Inflammatory macrophage treated with lipopolysaccharide for 1 hour (primary cell): ENCODE measurements at regions not wholly inside any gene's neighbourhood (a gene's known extent, or its start where the extent isn't known, plus 50 kb on each side); places are given as distances from the start of the nearest gene placed in this dataset.
"Not testable (repeated sequence)": the region's sequence is repeated elsewhere in the genome, so short reads cannot be mapped to it uniquely, and the experiment has no call there.

Experiments
- DNase-seq, 2 donors: peaks; one replicate each; pipeline ENCODE4 v3.0.0-alpha.2; 2020 to 2022

DNA sequence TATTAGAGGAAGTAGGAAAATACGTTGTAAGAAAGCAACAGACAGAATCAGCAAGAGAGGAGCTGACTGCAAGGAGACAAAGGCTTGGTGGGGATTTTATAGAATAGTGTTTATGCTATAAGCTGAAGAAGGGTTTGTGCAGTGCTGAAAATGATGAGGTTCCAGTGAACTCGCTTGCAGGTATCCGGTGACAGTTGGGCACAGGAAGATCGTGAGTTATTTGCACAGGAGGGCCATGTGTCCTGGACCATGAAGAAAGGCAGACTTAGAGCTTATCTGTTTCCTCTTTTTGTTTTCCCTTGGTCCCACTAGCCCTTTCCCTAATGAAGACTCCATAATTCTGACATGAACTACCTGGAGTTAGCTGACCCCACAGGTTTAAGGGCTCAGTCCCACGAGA is 61.4 kb downstream of the NXNL2 start:
- DNase-seq, result no peak

DNA sequence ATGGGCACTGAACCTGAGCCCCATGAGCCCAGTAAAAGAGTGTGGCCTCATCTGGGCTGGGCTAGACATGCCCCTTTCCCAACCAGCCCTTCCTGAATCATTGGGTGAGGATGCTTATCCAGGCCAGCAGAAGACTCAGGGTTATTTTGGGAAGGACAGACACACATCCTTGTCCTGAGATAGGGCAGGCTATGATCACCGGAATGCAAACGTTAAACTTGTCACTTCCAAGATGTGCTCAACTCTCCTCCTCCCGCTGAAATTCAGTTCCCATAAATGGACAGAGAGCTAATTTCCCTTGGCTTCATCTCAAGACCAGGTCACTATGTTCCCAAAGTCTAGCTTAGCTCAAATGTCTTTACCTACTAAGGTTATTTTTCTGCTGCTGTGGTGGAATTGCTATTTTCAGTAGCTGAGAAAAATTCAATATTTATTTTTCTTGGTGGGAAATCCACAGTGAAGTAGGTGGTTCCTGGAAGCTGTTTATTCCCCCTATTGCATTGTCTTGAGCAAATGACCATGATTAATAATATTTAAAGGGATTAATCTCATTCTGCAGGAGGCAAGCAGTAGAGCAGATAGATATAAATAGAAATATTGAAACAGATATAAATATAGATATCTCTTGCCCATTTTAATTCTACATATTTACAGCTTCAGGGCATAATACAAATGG is 70.0 kb downstream of the NXNL2 start:
- DNase-seq, result no peak

DNA sequence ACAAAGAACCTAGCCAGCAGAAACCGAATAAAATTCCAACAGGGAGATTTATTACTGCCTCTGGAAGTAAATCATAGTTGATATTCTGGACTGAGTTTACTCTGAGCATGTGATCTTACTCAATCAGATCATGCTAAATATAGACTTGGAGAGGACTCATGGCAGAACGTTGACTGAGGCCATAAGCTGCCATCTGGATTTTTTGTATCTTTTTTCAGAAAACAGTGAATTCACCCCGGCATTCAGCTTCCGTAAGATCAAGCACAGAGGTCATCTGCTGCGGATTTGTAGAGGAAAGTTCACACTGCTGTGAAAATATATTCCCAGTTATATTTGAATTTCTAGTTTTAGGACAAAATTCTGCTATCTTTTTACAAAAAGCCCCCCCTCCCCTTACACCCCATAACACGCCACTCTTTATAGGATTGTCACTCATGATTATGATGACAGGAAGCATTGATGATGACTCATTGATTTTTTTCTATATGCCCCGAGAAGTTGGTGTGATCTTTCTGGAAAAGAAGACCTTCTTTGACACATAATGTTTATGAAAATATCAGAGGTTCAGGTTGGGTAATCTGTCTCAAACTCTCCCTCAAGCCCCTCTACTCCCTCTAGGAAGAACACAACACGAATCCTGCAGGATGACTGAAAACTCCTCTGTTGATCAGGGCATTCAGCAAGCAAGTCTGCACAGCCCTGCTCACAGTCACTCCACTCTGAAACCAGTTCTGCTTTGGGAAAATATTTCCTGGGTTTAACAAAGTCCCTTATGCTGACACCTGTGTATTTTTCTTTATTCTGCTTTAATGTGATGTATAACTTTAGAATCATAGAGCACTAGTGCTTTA is 70.8 kb downstream of the NXNL2 start:
- DNase-seq, result no peak

DNA sequence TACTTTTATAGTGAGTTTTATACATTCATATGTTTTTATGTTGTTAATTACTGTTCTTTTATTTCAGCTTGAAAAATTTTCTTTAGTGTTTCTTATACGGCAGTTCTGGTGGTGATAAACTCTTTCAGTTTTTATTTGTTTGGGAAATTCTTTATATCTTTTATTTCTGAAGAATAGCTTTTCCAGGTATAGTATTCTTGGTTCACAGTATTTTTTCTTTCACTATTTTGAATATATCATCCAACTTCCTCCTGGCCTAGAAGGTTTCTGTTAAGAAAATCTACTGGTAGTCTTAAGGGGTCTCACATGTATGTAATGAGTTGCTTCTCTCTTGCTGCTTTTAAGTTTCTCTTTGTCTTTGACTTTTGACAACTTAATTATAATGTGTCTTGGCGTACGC is 79.4 kb downstream of the NXNL2 start:
- DNase-seq, result no peak

DNA sequence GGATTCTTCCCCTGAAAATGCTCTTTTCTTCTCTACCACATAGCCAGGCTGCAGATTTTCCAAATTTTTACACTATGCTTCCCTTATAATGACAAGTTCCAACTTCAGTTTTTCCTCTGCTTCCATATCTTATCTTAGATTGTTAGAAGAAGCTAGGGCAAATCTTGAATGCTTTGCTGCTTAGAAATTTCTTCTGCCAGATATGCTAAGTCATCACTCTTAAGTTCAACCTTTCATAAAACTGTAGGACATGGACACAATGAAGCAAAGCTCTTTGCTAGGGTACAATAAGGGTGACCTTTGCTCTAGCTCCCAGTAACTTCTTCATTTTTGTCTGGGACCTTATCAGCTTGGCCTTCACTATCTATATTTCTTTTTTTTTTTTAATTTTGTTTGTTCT is 88.7 kb downstream of the NXNL2 start:
- no peak for DNase-seq

DNA sequence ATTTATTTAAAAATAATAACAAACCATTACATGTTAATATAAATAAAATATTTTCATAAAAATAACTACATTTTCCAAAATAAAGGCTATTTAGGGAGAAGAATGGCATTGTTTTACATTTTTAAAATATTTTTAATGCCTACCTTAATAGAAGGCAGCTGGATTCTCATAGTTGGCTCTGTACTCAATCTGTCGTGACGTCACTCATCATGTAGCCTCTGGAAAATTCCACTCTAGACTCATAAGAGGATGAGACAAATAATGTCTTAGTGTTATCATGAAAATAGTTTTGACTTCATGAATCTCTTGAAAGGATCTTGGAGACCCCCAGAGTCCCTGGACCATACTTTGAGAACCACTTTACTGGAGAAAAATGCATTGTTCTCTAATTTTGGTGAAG is 93.1 kb downstream of the NXNL2 start:
- DNase-seq, result no peak

DNA sequence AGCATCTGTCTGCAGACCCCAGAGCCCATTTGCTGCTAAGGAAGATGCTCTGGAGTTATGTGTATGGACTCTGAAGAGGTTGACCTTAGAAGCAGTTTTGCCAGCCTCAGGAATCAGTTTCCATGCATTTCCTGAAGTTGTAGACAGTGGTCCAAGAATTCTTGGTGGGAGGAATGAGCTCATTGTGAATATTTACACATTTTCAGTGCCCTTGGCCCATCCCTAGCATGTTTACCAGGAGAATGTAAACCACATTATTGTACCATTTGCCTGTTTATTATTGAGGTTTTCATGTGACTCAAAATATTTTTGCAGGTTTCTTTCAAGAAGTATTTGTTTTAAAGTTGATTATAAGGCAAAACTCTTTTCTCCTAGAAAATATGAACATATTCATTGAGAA is 93.8 kb downstream of the NXNL2 start:
- no peak for DNase-seq

DNA sequence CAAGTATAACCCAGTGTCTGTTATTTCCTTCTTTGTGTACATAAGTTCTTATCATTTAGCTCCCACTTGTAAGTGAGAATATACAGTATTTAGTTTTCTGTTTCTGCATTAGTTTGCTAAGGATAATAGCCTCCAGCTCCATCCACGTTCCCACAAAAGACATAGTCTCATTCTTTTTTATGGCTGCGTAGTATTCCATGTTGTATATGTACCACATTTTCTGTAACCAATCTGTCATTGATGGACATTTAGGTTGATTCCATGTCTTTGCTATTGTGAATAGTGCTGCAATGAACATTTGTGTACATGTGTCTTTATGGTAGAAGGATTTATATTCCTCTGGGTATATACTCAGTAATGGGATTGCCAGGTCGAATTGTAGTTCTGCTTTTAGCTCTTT is 95.6 kb downstream of the NXNL2 start:
- DNase-seq, result not testable (repeated sequence)

DNA sequence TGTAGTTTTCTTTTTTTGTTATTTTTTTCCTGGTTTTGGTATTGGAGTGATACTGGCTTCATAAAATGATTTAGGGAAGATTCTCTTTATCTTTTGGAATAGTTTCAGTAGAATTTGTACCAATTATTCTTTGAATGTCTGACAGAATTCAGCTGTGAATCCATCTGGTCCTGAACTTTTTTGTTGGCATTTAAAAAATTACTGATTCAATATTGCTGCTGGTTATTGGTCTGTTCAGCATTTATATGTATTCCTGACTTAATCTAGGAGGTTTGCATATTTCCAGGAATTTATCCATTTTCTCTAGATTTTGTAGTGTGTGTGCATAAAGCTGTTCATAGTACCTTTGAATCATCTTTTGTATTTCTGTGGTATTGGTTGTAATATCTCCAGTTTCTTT is 100.2 kb downstream of the NXNL2 start:
- no peak for DNase-seq

DNA sequence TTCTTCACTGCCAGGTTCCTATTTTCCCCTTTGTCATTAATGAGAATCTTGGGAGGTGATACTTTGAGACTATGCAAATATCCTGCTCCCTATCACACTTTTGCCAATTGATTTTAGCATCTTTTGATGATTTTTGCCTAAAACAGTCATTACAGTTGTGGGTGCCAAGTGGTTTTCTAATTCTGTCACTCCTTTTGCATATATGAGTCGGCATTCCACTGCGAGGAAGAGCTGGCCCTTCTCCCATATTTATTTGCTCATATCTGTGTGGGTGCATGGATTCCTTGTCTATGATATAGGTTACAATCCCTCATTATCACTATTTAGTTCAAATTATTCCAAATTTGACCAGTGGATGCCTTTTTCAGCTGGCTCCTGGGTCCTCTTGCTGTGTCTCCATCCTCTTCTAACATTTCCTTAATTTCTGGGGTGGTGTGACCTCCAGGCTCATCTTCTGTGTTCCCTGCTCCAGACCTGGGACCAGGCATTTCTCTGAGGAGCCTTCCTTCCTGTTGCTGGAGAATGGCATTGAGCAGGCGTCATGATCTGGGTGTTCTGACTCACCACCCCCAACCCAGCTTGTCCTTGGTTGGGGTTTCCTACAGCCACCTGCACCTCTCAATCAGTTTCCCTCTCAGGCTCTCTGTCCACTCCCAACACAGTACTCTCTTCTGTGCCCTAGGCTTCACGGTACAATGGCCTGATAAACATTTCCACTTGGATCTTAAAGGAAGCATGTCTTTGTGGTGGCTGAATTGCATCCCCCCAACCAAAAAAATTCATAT is 106.7 kb downstream of the NXNL2 start:
- DNase-seq, result no peak

DNA sequence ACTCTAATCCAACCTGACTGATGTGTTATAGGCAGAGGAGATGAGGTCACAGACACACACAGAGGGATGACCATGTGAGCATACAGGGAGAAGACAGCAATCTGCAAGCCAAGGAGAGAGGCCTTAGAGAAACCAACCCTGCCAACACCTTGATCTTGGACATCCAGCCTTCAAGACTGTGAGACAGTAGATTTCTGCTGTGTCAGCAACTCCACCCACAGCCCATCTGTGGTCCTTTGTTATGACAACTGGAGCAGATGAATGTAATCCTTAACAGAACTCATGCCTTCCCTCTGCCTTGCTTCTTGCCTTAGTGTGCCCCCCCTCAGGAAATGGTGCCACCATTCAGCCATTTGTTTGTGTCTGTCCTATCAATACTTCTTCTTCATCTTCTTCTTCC is 107.4 kb downstream of the NXNL2 start:
- DNase-seq, result no peak

DNA sequence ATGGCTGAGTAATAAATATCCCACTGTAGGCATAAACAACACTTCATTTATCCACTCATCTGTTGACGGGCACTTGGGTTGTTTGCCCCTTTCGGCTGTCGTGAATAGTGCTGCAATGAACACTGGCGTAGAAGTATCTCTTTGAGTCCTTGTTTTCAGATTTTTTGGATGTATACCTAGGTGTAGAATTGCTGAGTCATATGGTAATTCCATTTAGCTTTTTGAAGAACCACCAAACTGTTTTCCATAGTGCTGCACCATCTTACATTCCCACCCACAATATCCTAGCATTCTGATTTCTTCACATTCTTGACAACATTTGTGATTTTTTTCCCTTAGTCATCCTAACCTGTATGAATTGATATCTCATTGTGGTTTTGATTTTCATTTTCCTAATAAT is 109.0 kb downstream of the NXNL2 start:
- DNase-seq, result no peak

DNA sequence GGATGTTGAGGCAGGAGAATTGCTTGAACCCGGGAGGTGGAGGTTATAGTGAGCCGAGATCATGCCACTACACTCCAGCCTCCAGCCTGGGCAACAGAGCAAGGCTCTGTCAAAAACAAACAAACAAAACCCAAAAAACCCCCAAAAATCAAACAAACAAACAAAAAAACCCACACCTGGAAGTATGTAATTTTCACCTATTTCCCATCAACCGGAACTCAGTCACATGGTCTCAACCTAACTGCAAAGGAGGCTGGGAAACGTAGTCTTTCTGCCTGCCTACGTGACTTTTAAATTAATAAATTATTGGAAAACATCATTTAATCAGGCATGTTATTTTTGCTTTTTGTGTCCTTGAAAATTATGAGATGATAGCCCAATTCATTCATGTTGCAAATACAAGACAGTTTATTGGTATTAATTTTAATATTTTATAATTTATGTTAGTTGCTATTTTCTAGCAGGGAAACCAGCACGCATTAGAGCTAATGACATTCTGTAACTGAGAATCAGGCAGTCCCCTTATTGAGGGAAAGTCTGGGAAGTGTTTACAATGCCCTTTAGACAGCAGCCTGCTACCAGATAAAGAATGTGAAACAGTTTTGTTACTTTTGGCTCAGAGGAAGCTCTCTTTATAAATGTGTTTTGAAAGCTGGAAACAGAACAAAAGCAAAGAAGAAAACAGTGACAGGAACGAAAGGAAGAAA is 110.3 kb downstream of the NXNL2 start:
- no peak for DNase-seq

DNA sequence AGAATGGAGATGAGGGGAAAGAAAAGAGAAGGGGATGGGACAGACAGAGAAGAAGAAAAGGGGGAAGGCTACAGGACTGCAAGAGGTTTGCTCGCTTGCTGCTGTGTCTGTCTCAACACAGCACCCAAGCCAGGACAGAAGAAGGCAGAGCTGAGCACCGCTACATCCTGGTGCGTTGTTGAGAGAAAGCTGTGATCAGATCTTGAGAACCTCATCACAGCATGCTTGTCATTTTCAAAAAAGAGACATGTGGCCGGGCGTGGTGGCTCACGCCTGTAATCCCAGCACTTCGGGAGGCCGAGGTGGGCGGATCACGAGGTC is 110.9 kb downstream of the NXNL2 start:
- DNase-seq, result no peak

DNA sequence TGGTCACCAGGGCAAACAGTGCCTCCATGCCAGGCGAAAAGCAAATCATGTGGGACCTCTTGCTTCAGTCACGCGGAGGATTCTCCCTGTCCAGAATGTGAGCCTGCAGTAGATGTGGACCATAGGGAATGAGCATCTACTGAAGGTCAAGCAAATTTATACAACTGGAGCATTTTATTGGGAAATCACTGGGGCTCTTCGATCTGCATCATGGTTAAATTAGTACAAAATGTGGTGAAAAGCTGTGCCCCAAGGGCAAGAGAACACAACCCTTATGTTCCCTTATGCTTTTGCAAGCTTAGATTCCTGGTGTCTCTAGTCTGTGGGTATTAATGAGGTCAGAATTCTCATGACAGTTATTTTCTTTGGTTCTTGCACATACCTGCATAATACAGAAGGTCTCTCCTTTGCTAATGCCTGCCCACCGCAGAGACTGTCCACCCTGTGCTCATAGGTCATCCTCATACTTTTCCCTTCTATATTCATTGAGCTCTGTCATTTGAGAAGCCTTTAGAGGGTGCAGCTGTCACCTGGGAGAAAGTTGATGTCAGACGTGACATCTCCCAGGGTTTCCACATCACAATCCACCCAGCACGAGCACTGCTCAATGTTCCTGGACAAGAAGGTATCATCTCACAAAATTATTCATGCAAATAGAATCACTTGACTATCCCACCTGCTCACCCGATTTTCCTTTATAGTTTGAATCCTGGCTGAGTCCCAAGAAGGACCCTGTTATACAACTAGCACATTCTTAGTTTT is 111.7 kb downstream of the NXNL2 start:
- no peak for DNase-seq

DNA sequence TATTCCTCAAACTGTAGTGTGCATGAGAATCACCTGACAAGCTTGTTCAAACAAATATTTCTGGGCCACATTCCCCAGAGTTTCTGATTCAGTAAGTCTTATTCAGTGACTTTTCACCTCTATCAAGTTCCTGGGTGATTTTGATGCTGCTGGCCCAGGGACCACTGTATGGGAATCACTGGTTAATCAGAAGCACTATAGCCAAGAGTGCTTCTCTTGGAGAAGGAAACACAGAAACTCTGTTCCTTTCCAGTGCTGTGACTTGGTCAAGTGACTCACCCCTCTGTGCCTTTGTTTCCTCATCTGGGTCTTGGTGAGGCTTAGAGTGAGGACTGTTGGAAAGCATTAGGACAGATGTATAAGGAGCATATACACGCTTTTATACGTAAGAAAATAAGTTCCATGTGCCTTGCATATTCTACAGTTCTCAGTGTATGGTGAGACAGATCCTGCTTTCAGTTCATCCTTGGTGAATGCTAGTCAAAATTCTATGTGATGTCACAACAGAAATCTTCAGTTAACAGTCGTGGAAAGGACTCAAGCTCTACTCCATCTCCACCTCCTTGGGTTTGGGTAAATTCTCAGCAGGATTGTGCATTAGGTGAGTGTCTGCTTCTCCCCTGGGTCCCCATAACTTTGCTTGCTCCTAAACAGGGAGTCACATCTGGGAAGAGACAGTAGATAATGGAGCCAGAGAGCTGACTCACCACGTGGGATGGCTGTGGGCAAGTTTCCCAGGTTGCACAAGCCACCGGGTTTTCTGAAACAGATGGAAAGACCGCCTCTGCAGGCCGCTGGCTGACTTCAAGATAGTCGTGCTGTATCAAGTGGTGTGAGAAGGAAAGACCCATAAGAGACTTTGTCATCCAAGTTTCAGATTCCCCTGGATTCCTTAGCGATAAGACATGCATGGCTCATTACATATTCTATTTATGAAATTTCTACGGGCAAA is 117.0 kb downstream of the NXNL2 start:
- DNase-seq, result peak; percentile 63 to 78

DNA sequence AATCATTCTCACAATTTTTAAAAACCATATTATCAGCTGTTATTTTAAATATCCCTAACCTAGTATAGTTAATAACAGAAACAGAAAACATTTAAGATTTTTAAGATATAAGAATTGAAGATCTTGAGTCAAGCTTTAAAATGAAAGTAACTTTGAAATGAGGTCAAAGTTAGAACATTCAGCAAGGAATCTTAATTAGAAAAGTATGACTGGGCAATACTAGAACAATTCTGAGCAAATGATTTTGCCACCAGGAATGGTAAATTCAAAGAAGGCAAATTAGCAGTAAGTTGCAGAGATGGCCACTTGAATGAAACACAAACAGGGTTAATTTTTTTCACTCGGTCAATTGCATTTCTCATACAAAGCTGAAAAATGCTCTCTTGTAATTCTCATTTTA is 117.9 kb downstream of the NXNL2 start:
- DNase-seq, result no peak

DNA sequence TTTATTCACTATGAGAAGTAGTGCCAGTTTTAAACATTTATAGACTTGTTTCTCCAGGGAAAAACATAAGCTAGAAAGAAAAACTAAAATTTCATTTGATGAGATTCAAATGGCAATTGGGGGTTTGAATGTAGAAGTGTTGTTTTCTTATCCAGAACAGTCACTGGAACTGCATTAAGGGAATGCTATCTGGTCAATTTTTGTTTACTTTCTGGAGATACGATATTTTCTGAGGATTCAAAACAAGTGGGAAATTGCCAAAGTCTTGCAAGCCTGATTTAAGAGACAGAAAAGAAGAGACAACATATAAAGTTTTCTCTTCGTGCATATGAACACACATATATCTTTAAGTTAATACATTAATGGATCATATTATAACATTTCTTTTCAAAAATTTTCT is 118.4 kb downstream of the NXNL2 start:
- DNase-seq, result no peak

DNA sequence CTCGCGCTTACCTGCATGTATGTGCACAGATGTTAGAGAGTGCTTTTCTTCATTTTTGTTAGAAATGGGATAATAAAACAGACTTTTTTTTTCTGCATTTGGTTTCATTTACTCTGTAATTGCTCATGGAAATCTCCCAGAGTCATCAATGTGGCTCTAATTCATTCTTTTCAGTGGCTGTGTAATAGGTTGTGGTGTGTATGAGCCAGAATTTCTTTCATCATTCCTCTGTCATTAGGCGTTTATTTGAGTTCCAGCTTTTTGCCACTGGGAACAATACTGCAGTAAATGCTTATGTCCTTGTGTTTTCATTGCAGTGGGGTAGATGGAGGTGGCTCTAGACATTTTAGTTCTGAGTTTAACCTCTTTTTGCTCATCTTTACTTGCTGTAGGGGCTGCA is 118.9 kb downstream of the NXNL2 start:
- DNase-seq, result no peak

DNA sequence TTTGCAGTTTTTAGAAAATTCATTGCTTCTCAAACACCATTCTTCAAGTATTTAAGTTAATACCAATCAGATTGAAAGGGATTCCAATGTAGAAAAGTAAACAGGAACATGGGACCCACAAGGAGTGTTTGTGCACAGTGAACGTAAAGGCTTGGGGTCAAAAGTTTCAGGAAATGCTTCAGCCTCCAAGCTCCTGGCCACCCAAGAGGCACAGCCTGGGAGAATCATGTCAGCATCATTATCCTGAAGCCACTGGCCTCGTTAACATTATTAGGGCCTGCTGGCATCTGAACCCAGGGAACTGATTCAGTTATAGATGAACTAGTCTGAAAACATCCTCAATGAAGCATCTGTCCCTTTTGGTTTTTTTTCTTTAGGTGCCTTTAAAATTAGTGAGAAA is 122.9 kb downstream of the NXNL2 start:
- no peak for DNase-seq

DNA sequence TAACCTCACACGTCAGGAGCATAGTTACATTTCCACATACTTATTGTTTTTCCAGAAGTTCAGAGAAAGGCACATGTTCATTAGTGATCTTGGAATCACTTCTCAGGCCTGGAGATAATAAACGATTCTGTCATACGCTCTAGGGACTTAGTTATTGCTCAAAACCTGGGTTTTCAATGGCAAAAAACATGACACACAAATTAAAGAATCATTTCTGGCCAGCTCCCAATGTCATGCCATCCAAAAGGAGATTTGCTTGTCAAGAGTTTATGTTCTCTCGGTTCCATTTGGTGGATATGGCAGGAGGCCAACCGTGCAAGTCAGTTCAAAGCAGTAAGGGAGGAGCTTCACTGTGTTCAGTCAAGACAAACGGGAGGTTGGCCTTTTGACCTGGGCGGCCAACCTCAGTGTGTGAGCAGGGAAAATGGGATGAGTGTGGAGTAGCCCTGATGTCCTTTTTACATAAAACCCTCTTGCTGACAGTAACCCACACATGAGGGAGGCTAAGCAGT is 123.4 kb downstream of the NXNL2 start:
- no peak for DNase-seq
